Vagina (tissue), 2 donors: ENCODE measurements at regions not wholly inside any gene's neighbourhood (a gene's known extent, or its start where the extent isn't known, plus 50 kb on each side); places are given as distances from the start of the nearest gene placed in this dataset.

Source experiments
- DNase-seq, 2 donors: peaks; one replicate each; pipeline ENCODE4 v3.0.0-alpha.2; 2017; ENCODE audit errors: extremely low spot score in 2 of 2
- H3K27ac ChIP-seq: fragments of 200-600 bp; sonication (generic); one replicate; pipeline ENCODE4 v1.5.1; 2019
- H3K27me3 ChIP-seq: fragments of 200-600 bp; sonication (generic); one replicate; pipeline ENCODE4 v1.5.1; 2019
- H3K36me3 ChIP-seq, 2 donors: fragments of 200-600 bp; sonication (generic); one replicate each; pipeline ENCODE4 v1.5.1; 2017 to 2019
- H3K4me1 ChIP-seq: fragments of 200-600 bp; sonication (generic); one replicate; pipeline ENCODE4 v1.5.1; 2019
- H3K4me3 ChIP-seq, 2 donors: fragments of 200-600 bp; sonication (generic); 1 replicate in 1 of 2; 2 replicates in 1 of 2; pipeline ENCODE4 v1.5.1; 2016 to 2019
- H3K9me3 ChIP-seq: fragments of 200-600 bp; sonication (generic); one replicate; pipeline ENCODE4 v1.5.1; 2019
- CTCF ChIP-seq, 3 experiments: fragments of 450-650 bp in 2 of 3; fragments of 200-600 bp in 1 of 3; sonication (generic) in 1 of 3; IDR thresholded peaks; one replicate each; pipeline ENCODE4 v1.5.1; 2017 to 2019; ENCODE audit warnings: antibody characterized with exemption in 3 of 3, mild to moderate bottlenecking in 2 of 3, moderate library complexity in 2 of 3
- POLR2A ChIP-seq, 2 donors: fragments of 450-650 bp; IDR thresholded peaks; one replicate each; pipeline ENCODE4 v1.6.1; 2017; ENCODE audit warnings: antibody characterized with exemption in 2 of 2, mild to moderate bottlenecking in 2 of 2, moderate library complexity in 2 of 2
- POLR2AphosphoS5 ChIP-seq, 2 donors: sonication (generic); formaldehyde crosslinking; IDR thresholded peaks; one replicate each; pipeline ENCODE4 v1.9.0; 2017; ENCODE audit warnings: antibody characterized with exemption in 2 of 2, mild to moderate bottlenecking in 2 of 2, low read depth in 1 of 2; ENCODE audit not compliant: insufficient read depth in 1 of 2
- intact Hi-C: fragments of 100-400 bp; cut with DNase I; formaldehyde crosslinking; loops from one replicate; pipeline ENCODE4 v1.15.1; 2023

DNA sequence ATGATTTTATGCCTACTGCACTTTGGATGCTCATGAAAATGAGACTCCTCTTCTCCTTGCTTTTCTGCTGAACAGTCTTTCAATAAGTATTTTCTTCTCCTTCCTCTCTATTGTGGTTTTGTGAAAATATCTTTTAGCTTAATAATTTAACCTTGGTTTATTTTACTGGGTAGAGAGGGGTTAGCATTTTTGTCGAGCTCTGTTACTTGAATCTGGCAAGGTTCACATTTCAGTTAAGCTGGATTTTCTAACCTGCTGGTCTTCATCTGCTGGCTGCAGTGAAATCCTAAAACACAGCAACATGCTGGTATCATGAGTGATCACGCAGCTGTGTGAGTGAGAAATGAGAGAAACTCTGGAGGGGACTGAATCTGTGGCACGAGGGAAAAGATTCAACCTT lies 222.7 kb upstream of the NOX3 start:
- no peaks in the 10 kb centered on the region for H3K4me1 ChIP-seq
- intact Hi-C loops = no loop called here
- no peak overlapping the region for H3K27ac ChIP-seq
- H3K27me3 ChIP-seq = no peaks in the 10 kb centered on the region
- DNase-seq = no peak
- H3K36me3 ChIP-seq = no peaks in the 10 kb centered on the region
- no peaks in the 10 kb centered on the region for H3K9me3 ChIP-seq
- H3K4me3 ChIP-seq = no peak overlapping the region
- TF ChIP-seq POLR2AphosphoS5 (IDR thresholded peaks at IDR 0.05; ENCODE audit: insufficient read depth in 1 of 2, low read depth in 1 of 2) = no peak
- TF ChIP-seq POLR2A (IDR thresholded peaks at IDR 0.05) = no peak

DNA sequence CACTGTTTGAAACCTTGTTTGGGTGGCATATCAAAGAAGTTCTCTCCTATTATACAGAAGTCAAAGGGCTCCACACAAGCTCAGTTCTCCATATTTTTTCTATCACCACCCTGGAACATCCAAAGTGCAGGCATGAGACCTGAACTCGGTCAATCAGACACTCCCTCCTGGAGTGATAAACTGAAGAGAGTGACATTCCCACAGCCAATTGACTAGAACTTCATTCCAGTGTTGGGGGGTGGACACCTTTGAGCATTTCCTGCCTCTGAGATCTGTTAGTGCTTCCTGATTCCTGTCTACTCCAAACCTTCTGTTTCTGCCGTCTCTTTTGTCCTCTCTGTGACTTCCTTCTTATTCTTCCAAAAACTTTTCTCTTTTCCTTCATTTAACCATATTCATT lies 220.7 kb upstream of the NOX3 start:
- Histone ChIP-seq H3K27me3 (no peaks in the 10 kb centered on the region), H3K4me3 (no peak overlapping the region), H3K9me3 (no peaks in the 10 kb centered on the region), H3K27ac (no peak overlapping the region), H3K36me3 (no peaks in the 10 kb centered on the region), H3K4me1 (no peaks in the 10 kb centered on the region)
- intact Hi-C loops = no loop called here
- no peak for DNase-seq
- TF ChIP-seq POLR2AphosphoS5 (IDR thresholded peaks at IDR 0.05; ENCODE audit: insufficient read depth in 1 of 2, low read depth in 1 of 2) (no peak), POLR2A (IDR thresholded peaks at IDR 0.05) (no peak), CTCF (IDR thresholded peaks at IDR 0.05) (no peak)

DNA sequence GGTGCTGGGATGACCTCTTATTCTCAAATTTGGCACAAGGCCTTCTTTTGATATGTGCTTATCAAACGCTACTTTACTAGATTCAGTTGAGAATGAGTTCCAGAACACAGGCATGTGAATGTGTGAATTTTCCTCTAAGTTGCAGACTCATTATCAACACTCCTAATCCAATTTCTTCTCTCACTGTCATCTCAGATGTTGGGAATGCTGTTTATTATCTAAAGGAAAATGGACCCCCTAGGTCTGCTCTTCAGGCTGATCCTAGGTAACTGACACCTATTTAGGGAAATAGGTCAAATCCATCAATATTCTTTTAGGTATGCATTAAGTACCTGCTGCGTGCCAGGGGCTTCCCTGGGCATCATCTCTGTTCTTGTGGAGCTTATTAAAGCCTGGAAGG lies 215.0 kb upstream of the NOX3 start:
- no peak for DNase-seq
- Histone ChIP-seq H3K4me3 (no peak overlapping the region), H3K27me3 (no peaks in the 10 kb centered on the region), H3K27ac (no peak overlapping the region), H3K36me3 (no peaks in the 10 kb centered on the region), H3K9me3 (no peaks in the 10 kb centered on the region), H3K4me1 (no peaks in the 10 kb centered on the region)
- intact Hi-C loops = no loop called here
- TF ChIP-seq CTCF (IDR thresholded peaks at IDR 0.05) = no peak
- TF ChIP-seq POLR2A (IDR thresholded peaks at IDR 0.05) = no peak
- TF ChIP-seq POLR2AphosphoS5 (IDR thresholded peaks at IDR 0.05; ENCODE audit: insufficient read depth in 1 of 2, low read depth in 1 of 2) = no peak

GRCh38 chr6:155660251-155660977 lies 204.8 kb upstream of the NOX3 start:
- Histone ChIP-seq H3K4me3 (no peak overlapping the region), H3K27ac (no peak overlapping the region), H3K27me3 (no peaks in the 10 kb centered on the region), H3K9me3 (no peaks in the 10 kb centered on the region), H3K4me1 (no peaks in the 10 kb centered on the region), H3K36me3 (no peaks in the 10 kb centered on the region)
- TF ChIP-seq CTCF (IDR thresholded peaks at IDR 0.05) (no peak), POLR2AphosphoS5 (IDR thresholded peaks at IDR 0.05; ENCODE audit: insufficient read depth in 1 of 2, low read depth in 1 of 2) (no peak), POLR2A (IDR thresholded peaks at IDR 0.05) (no peak)
- DNase-seq = no peak
- intact Hi-C loops = no loop called here

- DNase-seq = no peak
Observed at GRCh38 chr6:155656024-155656423, 200.4 kb upstream of the NOX3 start.

More at GRCh38 chr6:155656024-155656423, 200.4 kb upstream of the NOX3 start:
- Histone ChIP-seq H3K27me3 (no peaks in the 10 kb centered on the region), H3K9me3 (no peaks in the 10 kb centered on the region), H3K36me3 (no peaks in the 10 kb centered on the region), H3K27ac (no peak overlapping the region), H3K4me1 (no peaks in the 10 kb centered on the region), H3K4me3 (no peak overlapping the region)
- intact Hi-C loops = no loop called here
- TF ChIP-seq POLR2A (IDR thresholded peaks at IDR 0.05) (no peak), CTCF (IDR thresholded peaks at IDR 0.05) (no peak), POLR2AphosphoS5 (IDR thresholded peaks at IDR 0.05; ENCODE audit: insufficient read depth in 1 of 2, low read depth in 1 of 2) (no peak)
